ENCODE measurements at regions not wholly inside any gene's neighbourhood (a gene's known extent, or its start where the extent isn't known, plus 50 kb on each side); places are given as distances from the start of the nearest gene placed in this dataset.

DNA sequence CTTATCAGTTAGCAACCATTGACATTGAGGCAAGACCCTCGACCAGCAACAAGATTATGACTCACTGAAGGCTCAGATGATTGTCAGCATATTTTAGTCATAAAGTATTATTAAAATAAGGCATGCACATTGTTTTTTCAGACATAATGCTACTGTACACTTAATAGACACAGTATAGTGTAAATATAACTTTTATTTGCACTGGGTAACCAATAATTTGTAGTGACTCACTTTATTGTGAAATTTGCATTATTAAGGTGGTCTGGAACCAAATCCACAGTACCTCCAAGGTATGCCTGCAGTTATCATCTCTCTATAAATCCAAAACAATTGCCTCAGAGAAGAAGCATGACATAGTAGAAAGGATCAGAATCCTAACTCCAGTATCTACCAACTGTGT is 330.1 kb upstream of the SMIM31 start:
- TF ChIP-seq, protein P1, sequence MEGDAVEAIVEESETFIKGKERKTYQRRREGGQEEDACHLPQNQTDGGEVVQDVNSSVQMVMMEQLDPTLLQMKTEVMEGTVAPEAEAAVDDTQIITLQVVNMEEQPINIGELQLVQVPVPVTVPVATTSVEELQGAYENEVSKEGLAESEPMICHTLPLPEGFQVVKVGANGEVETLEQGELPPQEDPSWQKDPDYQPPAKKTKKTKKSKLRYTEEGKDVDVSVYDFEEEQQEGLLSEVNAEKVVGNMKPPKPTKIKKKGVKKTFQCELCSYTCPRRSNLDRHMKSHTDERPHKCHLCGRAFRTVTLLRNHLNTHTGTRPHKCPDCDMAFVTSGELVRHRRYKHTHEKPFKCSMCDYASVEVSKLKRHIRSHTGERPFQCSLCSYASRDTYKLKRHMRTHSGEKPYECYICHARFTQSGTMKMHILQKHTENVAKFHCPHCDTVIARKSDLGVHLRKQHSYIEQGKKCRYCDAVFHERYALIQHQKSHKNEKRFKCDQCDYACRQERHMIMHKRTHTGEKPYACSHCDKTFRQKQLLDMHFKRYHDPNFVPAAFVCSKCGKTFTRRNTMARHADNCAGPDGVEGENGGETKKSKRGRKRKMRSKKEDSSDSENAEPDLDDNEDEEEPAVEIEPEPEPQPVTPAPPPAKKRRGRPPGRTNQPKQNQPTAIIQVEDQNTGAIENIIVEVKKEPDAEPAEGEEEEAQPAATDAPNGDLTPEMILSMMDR (conservative IDR thresholded peaks at IDR 0.05; ENCODE audit: low read length) = no peak
- no peak for TF ChIP-seq EZH2phosphoT487 (IDR thresholded peaks at IDR 0.05; ENCODE audit: borderline replicate concordance, low read depth, low read length)

All from OCI-LY7 (cell line).